ENCODE measurements at regions not wholly inside any gene's neighbourhood (a gene's known extent, or its start where the extent isn't known, plus 50 kb on each side); places are given as distances from the start of the nearest gene placed in this dataset.

GRCh38 chr12:19927661-19928060, 440.7 kb upstream of the PDE3A start:
- no peaks in the 10 kb centered on the region for H3K36me3 ChIP-seq (ENCODE audit: control insufficient read depth, insufficient read depth, low read length)
- H3K27me3 ChIP-seq (ENCODE audit: control insufficient read depth, insufficient read depth, low read length): no peaks in the 10 kb centered on the region
- no peak for TF ChIP-seq CTCF (IDR thresholded peaks at IDR 0.05; ENCODE audit: insufficient read depth, low read length, severe bottlenecking)
- no peak for DNase-seq (ENCODE audit: low read depth)
- H3K4me3 ChIP-seq (ENCODE audit: low read depth, low read length): no peak overlapping the region
- FAIRE-seq: no peak

- no peaks in the 10 kb centered on the region for H3K27me3 ChIP-seq (ENCODE audit: control insufficient read depth, insufficient read depth, low read length)
- no peak for TF ChIP-seq CTCF (IDR thresholded peaks at IDR 0.05; ENCODE audit: insufficient read depth, low read length, severe bottlenecking)
- FAIRE-seq: no peak
- H3K36me3 ChIP-seq (ENCODE audit: control insufficient read depth, insufficient read depth, low read length): no peaks in the 10 kb centered on the region
- no peak overlapping the region for H3K4me3 ChIP-seq (ENCODE audit: low read depth, low read length)
- no peak for DNase-seq (ENCODE audit: low read depth)
Measured at GRCh38 chr12:19932413-19932812, 435.9 kb upstream of the PDE3A start.

GRCh38 chr12:19933924-19934323, 434.4 kb upstream of the PDE3A start:
- Histone ChIP-seq H3K36me3 (ENCODE audit: control insufficient read depth, insufficient read depth, low read length) (no peaks in the 10 kb centered on the region), H3K27me3 (ENCODE audit: control insufficient read depth, insufficient read depth, low read length) (no peaks in the 10 kb centered on the region), H3K4me3 (ENCODE audit: low read depth, low read length) (no peak overlapping the region)
- DNase-seq (ENCODE audit: low read depth) (no peak), FAIRE-seq (no peak)
- no peak for TF ChIP-seq CTCF (IDR thresholded peaks at IDR 0.05; ENCODE audit: insufficient read depth, low read length, severe bottlenecking)

GRCh38 chr12:19937161-19937560, 431.2 kb upstream of the PDE3A start:
- TF ChIP-seq CTCF (IDR thresholded peaks at IDR 0.05; ENCODE audit: insufficient read depth, low read length, severe bottlenecking): no peak
- Histone ChIP-seq H3K27me3 (ENCODE audit: control insufficient read depth, insufficient read depth, low read length) (no peaks in the 10 kb centered on the region), H3K4me3 (ENCODE audit: low read depth, low read length) (no peak overlapping the region), H3K36me3 (ENCODE audit: control insufficient read depth, insufficient read depth, low read length) (no peaks in the 10 kb centered on the region)
- FAIRE-seq: no peak
- no peak for DNase-seq (ENCODE audit: low read depth)

- FAIRE-seq (no peak), DNase-seq (ENCODE audit: low read depth) (no peak)
- Histone ChIP-seq H3K4me3 (ENCODE audit: low read depth, low read length) (no peak overlapping the region), H3K36me3 (ENCODE audit: control insufficient read depth, insufficient read depth, low read length) (no peaks in the 10 kb centered on the region), H3K27me3 (ENCODE audit: control insufficient read depth, insufficient read depth, low read length) (no peaks in the 10 kb centered on the region)
- no peak for TF ChIP-seq CTCF (IDR thresholded peaks at IDR 0.05; ENCODE audit: insufficient read depth, low read length, severe bottlenecking)
Measured at GRCh38 chr12:19938031-19938430, 430.3 kb upstream of the PDE3A start.

GRCh38 chr12:19938491-19938890, 429.8 kb upstream of the PDE3A start:
- H3K36me3 ChIP-seq (ENCODE audit: control insufficient read depth, insufficient read depth, low read length): no peaks in the 10 kb centered on the region
- TF ChIP-seq CTCF (IDR thresholded peaks at IDR 0.05; ENCODE audit: insufficient read depth, low read length, severe bottlenecking): no peak
- DNase-seq (ENCODE audit: low read depth) (no peak), FAIRE-seq (no peak)
- H3K27me3 ChIP-seq (ENCODE audit: control insufficient read depth, insufficient read depth, low read length): no peaks in the 10 kb centered on the region
- H3K4me3 ChIP-seq (ENCODE audit: low read depth, low read length): no peak overlapping the region

Data from bronchial epithelial cell (primary cell).